ENCODE measurements at regions not wholly inside any gene's neighbourhood (a gene's known extent, or its start where the extent isn't known, plus 50 kb on each side); places are given as distances from the start of the nearest gene placed in this dataset.

- H3K27ac ChIP-seq (ENCODE audit: insufficient read depth, low read depth, low read length), result no peak overlapping the region
- no peak overlapping the region for H2AFZ ChIP-seq (ENCODE audit: low read depth, low read length)
- dilution Hi-C loops (cut with MboI; ENCODE audit: extremely low pct_ligation_motif_present, low sequenced_read_pairs) (no loop called here), intact Hi-C loops (cut with micrococcal nuclease) (no loop called here)
- H4K20me1 ChIP-seq (replicated peaks; ENCODE audit: control insufficient read depth, extremely low read depth, insufficient read depth, low read length), result no peaks in the 10 kb centered on the region
- CTCF ChIA-PET, result no interaction called here
- H3K9me1 ChIP-seq (replicated peaks; ENCODE audit: control insufficient read depth, extremely low read depth, insufficient read depth, low read length), result no peaks in the 10 kb centered on the region
- no peak overlapping the region for H3K4me2 ChIP-seq (ENCODE audit: insufficient read depth, low read length)
- POLR2A ChIA-PET, result no interaction called here
- no peaks in the 10 kb centered on the region for H3K27me3 ChIP-seq (ENCODE audit: control insufficient read depth in 2 of 2, insufficient read depth in 2 of 2, low read length in 2 of 2)
- TF ChIP-seq EZH2 (IDR thresholded peaks at IDR 0.05; ENCODE audit: borderline replicate concordance, low read depth, low read length, severe bottlenecking) (no peak), MAX (IDR thresholded peaks at IDR 0.05; ENCODE audit: insufficient read depth, insufficient read length) (no peak), GATA2 (IDR thresholded peaks at IDR 0.05; ENCODE audit: insufficient read depth, insufficient read length, low read depth, low read length) (no peak), CTCF (IDR thresholded peaks at IDR 0.05; ENCODE audit: extremely low read depth in 1 of 2, insufficient read depth in 1 of 2, low read depth in 1 of 2, low read length in 2 of 2) (no peak), FOS (IDR thresholded peaks at IDR 0.05; ENCODE audit: borderline replicate concordance, insufficient read depth, low read length) (no peak), JUN (IDR thresholded peaks at IDR 0.05; ENCODE audit: borderline replicate concordance, insufficient read depth, insufficient read length, low read depth) (no peak), MYC (IDR thresholded peaks at IDR 0.05; ENCODE audit: low read depth, low read length) (no peak), POLR2AphosphoS5 (IDR thresholded peaks at IDR 0.05; ENCODE audit: insufficient read depth, low read depth, low read length) (no peak), POLR2A (IDR thresholded peaks at IDR 0.05; ENCODE audit: low read depth, low read length) (no peak)
- H3K36me3 ChIP-seq (ENCODE audit: control insufficient read depth in 2 of 2, extremely low read depth in 1 of 2, insufficient read depth in 2 of 2, low read length in 2 of 2), result no peaks in the 10 kb centered on the region
- H3K4me3 ChIP-seq (replicated peaks in 1 of 3; ENCODE audit: insufficient read depth in 1 of 3, low read depth in 1 of 3, low read length in 3 of 3), result no peak overlapping the region
- DNase-seq (ENCODE audit: low read depth, low spot score) (no peak), FAIRE-seq (no peak)
- H3K9ac ChIP-seq (replicated peaks; ENCODE audit: extremely low read depth, insufficient read depth, low read length), result no peak overlapping the region
- peaks cover 4% of the 10 kb centered on the region for H3K9me3 ChIP-seq (replicated peaks; ENCODE audit: control insufficient read depth, insufficient read depth, low read length)
- BruUV-seq (replicated peaks), result no TSS peak
- no peaks in the 10 kb centered on the region for H3K79me2 ChIP-seq (ENCODE audit: control insufficient read depth, insufficient read depth, low read length)
- no peaks in the 10 kb centered on the region for H3K4me1 ChIP-seq (ENCODE audit: control insufficient read depth, extremely low read depth, insufficient read depth, low read length)
Measured at GRCh38 chr12:127393465-127393864, 873.5 kb upstream of the TMEM132C start.

Data from endothelial cell of umbilical vein (primary cell).